ENCODE measurements at regions not wholly inside any gene's neighbourhood (a gene's known extent, or its start where the extent isn't known, plus 50 kb on each side); places are given as distances from the start of the nearest gene placed in this dataset.

GRCh38 chr17:33981711-33982601 lies 273.1 kb upstream of the CCL2 start:
- H3K27ac Mint-ChIP-seq: no peak overlapping the region
- no peaks in the 10 kb centered on the region for H3K9me3 Mint-ChIP-seq
- H3K4me3 Mint-ChIP-seq: no peak overlapping the region
- DNase-seq (ENCODE audit: low spot score) (no peak), ATAC-seq (no peak)
- H3K36me3 Mint-ChIP-seq: no peaks in the 10 kb centered on the region
- H3K4me1 Mint-ChIP-seq (ENCODE audit: low read depth in 2 of 2): no peaks in the 10 kb centered on the region
- H3K27me3 Mint-ChIP-seq: peaks cover 0 to 4% of the 10 kb centered on the region in 2 donors

GRCh38 chr17:33982909-33983308 lies 272.2 kb upstream of the CCL2 start:
- DNase-seq (ENCODE audit: low spot score) (no peak), ATAC-seq (no peak)
- no peaks in the 10 kb centered on the region for H3K9me3 Mint-ChIP-seq
- peaks cover 0 to 4% of the 10 kb centered on the region in 2 donors for H3K27me3 Mint-ChIP-seq
- H3K4me3 Mint-ChIP-seq: no peak overlapping the region
- H3K4me1 Mint-ChIP-seq (ENCODE audit: low read depth in 2 of 2): no peaks in the 10 kb centered on the region
- no peak overlapping the region for H3K27ac Mint-ChIP-seq
- no peaks in the 10 kb centered on the region for H3K36me3 Mint-ChIP-seq

GRCh38 chr17:33983824-33984574 lies 271.1 kb upstream of the CCL2 start:
- Mint-ChIP-seq H3K4me3 (no peak overlapping the region), H3K36me3 (no peaks in the 10 kb centered on the region), H3K4me1 (ENCODE audit: low read depth in 2 of 2) (no peaks in the 10 kb centered on the region), H3K9me3 (no peaks in the 10 kb centered on the region), H3K27ac (no peak overlapping the region), H3K27me3 (peaks cover 5 to 10% of the 10 kb centered on the region in 2 donors)
- DNase-seq (ENCODE audit: low spot score) (no peak), ATAC-seq (no peak)

GRCh38 chr17:33986088-33986487 lies 269.0 kb upstream of the CCL2 start:
- H3K4me3 Mint-ChIP-seq: no peak overlapping the region
- no peaks in the 10 kb centered on the region for H3K9me3 Mint-ChIP-seq
- H3K27me3 Mint-ChIP-seq: peaks cover 7 to 20% of the 10 kb centered on the region in 2 donors
- DNase-seq (ENCODE audit: low spot score) (no peak), ATAC-seq (no peak)
- no peak overlapping the region for H3K27ac Mint-ChIP-seq
- H3K36me3 Mint-ChIP-seq: no peaks in the 10 kb centered on the region
- H3K4me1 Mint-ChIP-seq (ENCODE audit: low read depth in 2 of 2): peaks cover 0 to 4% of the 10 kb centered on the region in 2 donors

GRCh38 chr17:33986566-33986965 lies 268.5 kb upstream of the CCL2 start:
- DNase-seq (ENCODE audit: low spot score) (no peak), ATAC-seq (no peak)
- Mint-ChIP-seq H3K4me1 (ENCODE audit: low read depth in 2 of 2) (peaks cover 0 to 4% of the 10 kb centered on the region in 2 donors), H3K36me3 (no peaks in the 10 kb centered on the region), H3K27ac (no peak overlapping the region), H3K4me3 (no peak overlapping the region), H3K27me3 (peaks cover 7 to 20% of the 10 kb centered on the region in 2 donors), H3K9me3 (no peaks in the 10 kb centered on the region)

- Mint-ChIP-seq H3K9me3 (no peaks in the 10 kb centered on the region), H3K36me3 (no peaks in the 10 kb centered on the region), H3K27me3 (peaks cover 7 to 20% of the 10 kb centered on the region in 2 donors), H3K4me1 (ENCODE audit: low read depth in 2 of 2) (peaks cover 0 to 4% of the 10 kb centered on the region in 2 donors), H3K4me3 (no peak overlapping the region), H3K27ac (no peak overlapping the region)
- DNase-seq (ENCODE audit: low spot score) (no peak), ATAC-seq (no peak)
Measured at GRCh38 chr17:33987162-33987561, 267.9 kb upstream of the CCL2 start.

GRCh38 chr17:33989361-33990148 lies 265.5 kb upstream of the CCL2 start:
- DNase-seq (ENCODE audit: low spot score) (no peak), ATAC-seq (no peak)
- Mint-ChIP-seq H3K4me3 (no peak overlapping the region), H3K4me1 (ENCODE audit: low read depth in 2 of 2) (peaks cover 0 to 4% of the 10 kb centered on the region in 2 donors), H3K36me3 (no peaks in the 10 kb centered on the region), H3K27me3 (peaks cover 11 to 20% of the 10 kb centered on the region in 2 donors), H3K27ac (no peak overlapping the region), H3K9me3 (no peaks in the 10 kb centered on the region)

- H3K27me3 Mint-ChIP-seq: peaks cover 11 to 20% of the 10 kb centered on the region in 2 donors
- H3K4me3 Mint-ChIP-seq: no peak overlapping the region
- H3K9me3 Mint-ChIP-seq: no peaks in the 10 kb centered on the region
- no peak for ATAC-seq
- peaks cover 0 to 4% of the 10 kb centered on the region in 2 donors for H3K4me1 Mint-ChIP-seq (ENCODE audit: low read depth in 2 of 2)
- DNase-seq (ENCODE audit: low spot score): no peak
- no peaks in the 10 kb centered on the region for H3K36me3 Mint-ChIP-seq
- H3K27ac Mint-ChIP-seq: no peak overlapping the region
Measured at GRCh38 chr17:33990943-33991706, 264.0 kb upstream of the CCL2 start.

- Mint-ChIP-seq H3K27me3 (peaks cover 11 to 20% of the 10 kb centered on the region in 2 donors), H3K27ac (no peak overlapping the region), H3K4me3 (no peak overlapping the region), H3K36me3 (no peaks in the 10 kb centered on the region), H3K4me1 (ENCODE audit: low read depth in 2 of 2) (peaks cover 0 to 4% of the 10 kb centered on the region in 2 donors), H3K9me3 (no peaks in the 10 kb centered on the region)
- no peak for ATAC-seq
- DNase-seq (ENCODE audit: low spot score): no peak
Measured at GRCh38 chr17:33992113-33992512, 263.0 kb upstream of the CCL2 start.

- DNase-seq (ENCODE audit: low spot score): no peak
Measured at GRCh38 chr17:34000639-34001038, 254.4 kb upstream of the CCL2 start.

GRCh38 chr17:34001246-34001645 lies 253.8 kb upstream of the CCL2 start:
- ATAC-seq (no peak), DNase-seq (ENCODE audit: low spot score) (no peak)
- Mint-ChIP-seq H3K27ac (no peak overlapping the region), H3K9me3 (peaks cover 8% of the 10 kb centered on the region), H3K4me3 (no peak overlapping the region), H3K36me3 (peaks cover 19% of the 10 kb centered on the region), H3K4me1 (ENCODE audit: low read depth in 2 of 2) (no peaks in the 10 kb centered on the region), H3K27me3 (peaks cover 16 to 34% of the 10 kb centered on the region in 2 donors)

More at GRCh38 chr17:34000639-34001038, 254.4 kb upstream of the CCL2 start:
- Mint-ChIP-seq H3K4me1 (ENCODE audit: low read depth in 2 of 2) (no peaks in the 10 kb centered on the region), H3K27ac (no peak overlapping the region), H3K4me3 (no peak overlapping the region), H3K9me3 (peaks cover 8% of the 10 kb centered on the region), H3K27me3 (peaks cover 13 to 28% of the 10 kb centered on the region in 2 donors), H3K36me3 (peaks cover 19% of the 10 kb centered on the region)
- ATAC-seq: no peak

- no peak overlapping the region for H3K27ac Mint-ChIP-seq
- no peak overlapping the region for H3K4me3 Mint-ChIP-seq
- peaks cover 11 to 21% of the 10 kb centered on the region in 2 donors for H3K27me3 Mint-ChIP-seq
- peaks cover 4% of the 10 kb centered on the region for H3K9me3 Mint-ChIP-seq
- H3K36me3 Mint-ChIP-seq: peaks cover 7% of the 10 kb centered on the region
- DNase-seq (ENCODE audit: low spot score): no peak
- ATAC-seq: no peak
- no peaks in the 10 kb centered on the region for H3K4me1 Mint-ChIP-seq (ENCODE audit: low read depth in 2 of 2)
Measured at GRCh38 chr17:34006126-34006525, 249.0 kb upstream of the CCL2 start.

- no peak for ATAC-seq
- Mint-ChIP-seq H3K27ac (no peak overlapping the region), H3K4me3 (no peak overlapping the region), H3K9me3 (no peaks in the 10 kb centered on the region), H3K27me3 (peaks cover 13 to 21% of the 10 kb centered on the region in 2 donors), H3K4me1 (ENCODE audit: low read depth in 2 of 2) (no peaks in the 10 kb centered on the region), H3K36me3 (no peaks in the 10 kb centered on the region)
- no peak for DNase-seq (ENCODE audit: low spot score)
Measured at GRCh38 chr17:34008125-34008524, 247.0 kb upstream of the CCL2 start.
